ENCODE measurements at regions not wholly inside any gene's neighbourhood (a gene's known extent, or its start where the extent isn't known, plus 50 kb on each side); places are given as distances from the start of the nearest gene placed in this dataset.

GRCh38 chr6:138692978-138693909 is 80.3 kb upstream of the CCDC28A start (continued):
- TF ChIP-seq ZNF425 (CRISPR knock-in tag; conservative IDR thresholded peaks at IDR 0.05) (no peak), ERG (CRISPR knock-in tag; IDR thresholded peaks at IDR 0.05) (no peak), MAX (CRISPR knock-in tag; IDR thresholded peaks at IDR 0.05) (no peak), KAT7 (CRISPR knock-in tag; IDR thresholded peaks at IDR 0.05; ENCODE audit: borderline replicate concordance) (no peak), ZBTB21 (CRISPR knock-in tag; IDR thresholded peaks at IDR 0.05; ENCODE audit: borderline replicate concordance) (0 out of 2 replicates have a peak, but pooled peaks have one; percentile 61), FOXK1 (CRISPR knock-in tag; IDR thresholded peaks at IDR 0.05) (peak; percentile 62), ZMAT4 (CRISPR knock-in tag; IDR thresholded peaks at IDR 0.05) (no peak), CREB1 (CRISPR knock-in tag; IDR thresholded peaks at IDR 0.05) (no peak), USF1 (CRISPR knock-in tag; IDR thresholded peaks at IDR 0.05) (no peak), TCF7 (CRISPR knock-in tag; IDR thresholded peaks at IDR 0.05; ENCODE audit: low read depth) (no peak), FOXJ3 (CRISPR knock-in tag; IDR thresholded peaks at IDR 0.05; ENCODE audit: borderline replicate concordance) (no peak), TEAD1 (CRISPR knock-in tag; IDR thresholded peaks at IDR 0.05) (no peak), EMX1 (CRISPR knock-in tag; IDR thresholded peaks at IDR 0.05) (0 out of 2 replicates have a peak, but pooled peaks have one; percentile 42), ARID4B (CRISPR knock-in tag; IDR thresholded peaks at IDR 0.05; ENCODE audit: borderline replicate concordance) (no peak), SOX15 (CRISPR knock-in tag; IDR thresholded peaks at IDR 0.05) (no peak), GABPB1 (CRISPR knock-in tag; IDR thresholded peaks at IDR 0.05) (no peak; the same call in 1 of the 2 replicates), ZNF219 (CRISPR knock-in tag; IDR thresholded peaks at IDR 0.05; ENCODE audit: borderline replicate concordance) (no peak), GRHL2 (CRISPR knock-in tag; IDR thresholded peaks at IDR 0.05; ENCODE audit: insufficient replicate concordance, severe bottlenecking) (no peak)
- TF ChIP-seq, protein P1, sequence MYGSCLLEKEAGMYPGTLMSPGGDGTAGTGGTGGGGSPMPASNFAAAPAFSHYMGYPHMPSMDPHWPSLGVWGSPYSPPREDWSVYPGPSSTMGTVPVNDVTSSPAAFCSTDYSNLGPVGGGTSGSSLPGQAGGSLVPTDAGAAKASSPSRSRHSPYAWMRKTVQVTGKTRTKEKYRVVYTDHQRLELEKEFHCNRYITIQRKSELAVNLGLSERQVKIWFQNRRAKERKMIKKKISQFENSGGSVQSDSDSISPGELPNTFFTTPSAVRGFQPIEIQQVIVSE (CRISPR knock-in tag; IDR thresholded peaks at IDR 0.05; ENCODE audit: borderline replicate concordance), result no peak
- TF ChIP-seq, protein P2, sequence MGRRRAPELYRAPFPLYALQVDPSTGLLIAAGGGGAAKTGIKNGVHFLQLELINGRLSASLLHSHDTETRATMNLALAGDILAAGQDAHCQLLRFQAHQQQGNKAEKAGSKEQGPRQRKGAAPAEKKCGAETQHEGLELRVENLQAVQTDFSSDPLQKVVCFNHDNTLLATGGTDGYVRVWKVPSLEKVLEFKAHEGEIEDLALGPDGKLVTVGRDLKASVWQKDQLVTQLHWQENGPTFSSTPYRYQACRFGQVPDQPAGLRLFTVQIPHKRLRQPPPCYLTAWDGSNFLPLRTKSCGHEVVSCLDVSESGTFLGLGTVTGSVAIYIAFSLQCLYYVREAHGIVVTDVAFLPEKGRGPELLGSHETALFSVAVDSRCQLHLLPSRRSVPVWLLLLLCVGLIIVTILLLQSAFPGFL (CRISPR knock-in tag; IDR thresholded peaks at IDR 0.05; ENCODE audit: borderline replicate concordance), result no peak
- TF ChIP-seq, protein P3, sequence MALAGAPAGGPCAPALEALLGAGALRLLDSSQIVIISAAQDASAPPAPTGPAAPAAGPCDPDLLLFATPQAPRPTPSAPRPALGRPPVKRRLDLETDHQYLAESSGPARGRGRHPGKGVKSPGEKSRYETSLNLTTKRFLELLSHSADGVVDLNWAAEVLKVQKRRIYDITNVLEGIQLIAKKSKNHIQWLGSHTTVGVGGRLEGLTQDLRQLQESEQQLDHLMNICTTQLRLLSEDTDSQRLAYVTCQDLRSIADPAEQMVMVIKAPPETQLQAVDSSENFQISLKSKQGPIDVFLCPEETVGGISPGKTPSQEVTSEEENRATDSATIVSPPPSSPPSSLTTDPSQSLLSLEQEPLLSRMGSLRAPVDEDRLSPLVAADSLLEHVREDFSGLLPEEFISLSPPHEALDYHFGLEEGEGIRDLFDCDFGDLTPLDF (CRISPR knock-in tag; IDR thresholded peaks at IDR 0.05), result no peak
- TF ChIP-seq, protein P4, sequence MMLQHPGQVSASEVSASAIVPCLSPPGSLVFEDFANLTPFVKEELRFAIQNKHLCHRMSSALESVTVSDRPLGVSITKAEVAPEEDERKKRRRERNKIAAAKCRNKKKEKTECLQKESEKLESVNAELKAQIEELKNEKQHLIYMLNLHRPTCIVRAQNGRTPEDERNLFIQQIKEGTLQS (CRISPR knock-in tag; conservative IDR thresholded peaks at IDR 0.05), result no peak
- TF ChIP-seq, protein P5, sequence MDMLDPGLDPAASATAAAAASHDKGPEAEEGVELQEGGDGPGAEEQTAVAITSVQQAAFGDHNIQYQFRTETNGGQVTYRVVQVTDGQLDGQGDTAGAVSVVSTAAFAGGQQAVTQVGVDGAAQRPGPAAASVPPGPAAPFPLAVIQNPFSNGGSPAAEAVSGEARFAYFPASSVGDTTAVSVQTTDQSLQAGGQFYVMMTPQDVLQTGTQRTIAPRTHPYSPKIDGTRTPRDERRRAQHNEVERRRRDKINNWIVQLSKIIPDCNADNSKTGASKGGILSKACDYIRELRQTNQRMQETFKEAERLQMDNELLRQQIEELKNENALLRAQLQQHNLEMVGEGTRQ (CRISPR knock-in tag; IDR thresholded peaks at IDR 0.05), result no peak; the same call in 1 of the 2 replicates

Measured in WTC11 (cell line).